Stimulated activated naive CD8-positive, alpha-beta T cell treated with anti-CD3 and anti-CD28 coated beads, Interleukin-15, amount 100 ng/mL, for 72 hours (primary cell): ENCODE measurements at regions not wholly inside any gene's neighbourhood (a gene's known extent, or its start where the extent isn't known, plus 50 kb on each side); places are given as distances from the start of the nearest gene placed in this dataset.

Experiments
- ATAC-seq: fragments of 150-1000 bp; cut with Tn5 transposase; 2 replicates; pipeline ENCODE4 v1.10.0; 2021; ENCODE audit warnings: mild to moderate bottlenecking, moderate library complexity
- DNase-seq, 2 donors: peaks; one replicate each; pipeline ENCODE4 v3.0.0; 2021 to 2022
- H3K27ac Mint-ChIP-seq, 2 donors: one replicate each; pipeline ENCODE4 v1.8.0; 2022; ENCODE audit warnings: mild to moderate bottlenecking in 2 of 2, mixed read lengths in 2 of 2, moderate library complexity in 2 of 2
- H3K27me3 Mint-ChIP-seq: one replicate; pipeline ENCODE4 v1.8.0; 2022; ENCODE audit warnings: mixed read lengths
- H3K4me1 Mint-ChIP-seq: one replicate; pipeline ENCODE4 v1.8.0; 2022; ENCODE audit warnings: mild to moderate bottlenecking, mixed read lengths
- H3K4me3 Mint-ChIP-seq, 2 donors: one replicate each; pipeline ENCODE4 v1.8.0; 2022; ENCODE audit warnings: mild to moderate bottlenecking in 2 of 2, mixed read lengths in 2 of 2, moderate library complexity in 1 of 2
- H3K9me3 Mint-ChIP-seq, 2 donors: one replicate each; pipeline ENCODE4 v1.8.0; 2022; ENCODE audit warnings: mixed read lengths in 2 of 2

- Mint-ChIP-seq H3K4me1 (no peaks in the 10 kb centered on the region), H3K27me3 (peaks cover 16% of the 10 kb centered on the region), H3K9me3 (no peaks in the 10 kb centered on the region), H3K4me3 (no peak overlapping the region), H3K27ac (no peak overlapping the region)
- DNase-seq (no peak), ATAC-seq (no peak)
These were observed 232.0 kb downstream of the SH3BP4 start for GRCh38 chr2:235183786-235184185.

GRCh38 chr2:235187806-235188205 is 236.0 kb downstream of the SH3BP4 start:
- H3K9me3 Mint-ChIP-seq = no peaks in the 10 kb centered on the region
- no peaks in the 10 kb centered on the region for H3K4me1 Mint-ChIP-seq
- no peak overlapping the region for H3K27ac Mint-ChIP-seq
- ATAC-seq (no peak), DNase-seq (no peak)
- H3K4me3 Mint-ChIP-seq = no peak overlapping the region
- peaks cover 25% of the 10 kb centered on the region for H3K27me3 Mint-ChIP-seq

- no peaks in the 10 kb centered on the region for H3K4me1 Mint-ChIP-seq
- peaks cover 25% of the 10 kb centered on the region for H3K27me3 Mint-ChIP-seq
- H3K27ac Mint-ChIP-seq = peak overlapping the region in 1 of 2 donors; percentile 0
- no peak overlapping the region for H3K4me3 Mint-ChIP-seq
- DNase-seq (no peak), ATAC-seq (no peak)
- no peaks in the 10 kb centered on the region for H3K9me3 Mint-ChIP-seq
These were observed 239.7 kb downstream of the SH3BP4 start for GRCh38 chr2:235191486-235191885.

- H3K4me3 Mint-ChIP-seq = no peak overlapping the region
- no peaks in the 10 kb centered on the region for H3K4me1 Mint-ChIP-seq
- H3K27me3 Mint-ChIP-seq = peaks cover 25% of the 10 kb centered on the region
- H3K27ac Mint-ChIP-seq = no peak overlapping the region
- DNase-seq (no peak), ATAC-seq (no peak)
- no peaks in the 10 kb centered on the region for H3K9me3 Mint-ChIP-seq
These were observed 240.2 kb downstream of the SH3BP4 start for GRCh38 chr2:235191978-235192377.

- Mint-ChIP-seq H3K9me3 (no peaks in the 10 kb centered on the region), H3K4me1 (no peaks in the 10 kb centered on the region), H3K4me3 (no peak overlapping the region), H3K27ac (no peak overlapping the region), H3K27me3 (peaks cover 18% of the 10 kb centered on the region)
- no peak for DNase-seq
- ATAC-seq = no peak
These were observed 242.5 kb downstream of the SH3BP4 start for GRCh38 chr2:235194351-235194750.

- H3K9me3 Mint-ChIP-seq = no peaks in the 10 kb centered on the region
- ATAC-seq (no peak), DNase-seq (no peak)
- peaks cover 18% of the 10 kb centered on the region for H3K27me3 Mint-ChIP-seq
- H3K4me3 Mint-ChIP-seq = no peak overlapping the region
- H3K27ac Mint-ChIP-seq = no peak overlapping the region
- H3K4me1 Mint-ChIP-seq = no peaks in the 10 kb centered on the region
These were observed 243.0 kb downstream of the SH3BP4 start for GRCh38 chr2:235194836-235195235.

GRCh38 chr2:235195921-235196320 is 244.1 kb downstream of the SH3BP4 start:
- ATAC-seq (no peak), DNase-seq (no peak)
- no peak overlapping the region for H3K4me3 Mint-ChIP-seq
- H3K27ac Mint-ChIP-seq = peak overlapping the region in 1 of 2 donors; percentile 14
- no peaks in the 10 kb centered on the region for H3K4me1 Mint-ChIP-seq
- H3K9me3 Mint-ChIP-seq = no peaks in the 10 kb centered on the region
- peaks cover 18% of the 10 kb centered on the region for H3K27me3 Mint-ChIP-seq

- Mint-ChIP-seq H3K27me3 (peaks cover 32% of the 10 kb centered on the region), H3K4me3 (no peak overlapping the region), H3K9me3 (no peaks in the 10 kb centered on the region), H3K4me1 (no peaks in the 10 kb centered on the region), H3K27ac (no peak overlapping the region)
- no peak for ATAC-seq
- DNase-seq = no peak
These were observed 247.3 kb downstream of the SH3BP4 start for GRCh38 chr2:235199128-235199527.

- no peak overlapping the region for H3K27ac Mint-ChIP-seq
- H3K27me3 Mint-ChIP-seq = peaks cover 32% of the 10 kb centered on the region
- DNase-seq (no peak), ATAC-seq (no peak)
- H3K4me3 Mint-ChIP-seq = no peak overlapping the region
- no peaks in the 10 kb centered on the region for H3K9me3 Mint-ChIP-seq
- H3K4me1 Mint-ChIP-seq = no peaks in the 10 kb centered on the region
These were observed 248.4 kb downstream of the SH3BP4 start for GRCh38 chr2:235200216-235200615.

- DNase-seq = no peak
- peaks cover 27% of the 10 kb centered on the region for H3K27me3 Mint-ChIP-seq
- H3K27ac Mint-ChIP-seq = no peak overlapping the region
- no peaks in the 10 kb centered on the region for H3K4me1 Mint-ChIP-seq
- no peak overlapping the region for H3K4me3 Mint-ChIP-seq
- ATAC-seq = no peak
- H3K9me3 Mint-ChIP-seq = no peaks in the 10 kb centered on the region
These were observed 249.9 kb downstream of the SH3BP4 start for GRCh38 chr2:235201756-235202155.

- H3K27me3 Mint-ChIP-seq = peaks cover 42% of the 10 kb centered on the region
- ATAC-seq = no peak
- H3K4me3 Mint-ChIP-seq = no peak overlapping the region
- no peak for DNase-seq
- no peak overlapping the region for H3K27ac Mint-ChIP-seq
- no peaks in the 10 kb centered on the region for H3K4me1 Mint-ChIP-seq
- H3K9me3 Mint-ChIP-seq = no peaks in the 10 kb centered on the region
These were observed 253.1 kb downstream of the SH3BP4 start for GRCh38 chr2:235204948-235205347.

- H3K9me3 Mint-ChIP-seq = no peaks in the 10 kb centered on the region
- no peak overlapping the region for H3K4me3 Mint-ChIP-seq
- no peak overlapping the region for H3K27ac Mint-ChIP-seq
- ATAC-seq = no peak
- DNase-seq = no peak
- peaks cover 40% of the 10 kb centered on the region for H3K27me3 Mint-ChIP-seq
- H3K4me1 Mint-ChIP-seq = no peaks in the 10 kb centered on the region
These were observed 254.6 kb downstream of the SH3BP4 start for GRCh38 chr2:235206399-235206798.

- Mint-ChIP-seq H3K4me1 (no peaks in the 10 kb centered on the region), H3K27me3 (peaks cover 33% of the 10 kb centered on the region), H3K27ac (no peak overlapping the region), H3K4me3 (no peak overlapping the region), H3K9me3 (no peaks in the 10 kb centered on the region)
- ATAC-seq (no peak), DNase-seq (no peak)
These were observed 255.3 kb downstream of the SH3BP4 start for GRCh38 chr2:235206980-235207579.

GRCh38 chr2:235211056-235211455 is 259.2 kb downstream of the SH3BP4 start:
- H3K4me1 Mint-ChIP-seq = no peaks in the 10 kb centered on the region
- H3K27me3 Mint-ChIP-seq = peaks cover 47% of the 10 kb centered on the region
- ATAC-seq (no peak), DNase-seq (no peak)
- H3K4me3 Mint-ChIP-seq = no peak overlapping the region
- no peaks in the 10 kb centered on the region for H3K9me3 Mint-ChIP-seq
- H3K27ac Mint-ChIP-seq = no peak overlapping the region

- H3K4me1 Mint-ChIP-seq = no peaks in the 10 kb centered on the region
- H3K9me3 Mint-ChIP-seq = no peaks in the 10 kb centered on the region
- ATAC-seq = no peak
- no peak for DNase-seq
- H3K27me3 Mint-ChIP-seq = peaks cover 45% of the 10 kb centered on the region
- H3K4me3 Mint-ChIP-seq = no peak overlapping the region
- H3K27ac Mint-ChIP-seq = no peak overlapping the region
These were observed 260.8 kb downstream of the SH3BP4 start for GRCh38 chr2:235212501-235213158.

GRCh38 chr2:235215248-235215647 is 263.4 kb downstream of the SH3BP4 start:
- no peak for DNase-seq
- no peak for ATAC-seq
- Mint-ChIP-seq H3K4me3 (no peak overlapping the region), H3K27me3 (peaks cover 55% of the 10 kb centered on the region), H3K27ac (no peak overlapping the region), H3K9me3 (no peaks in the 10 kb centered on the region), H3K4me1 (no peaks in the 10 kb centered on the region)

GRCh38 chr2:235216901-235217300 is 265.1 kb downstream of the SH3BP4 start:
- no peak for ATAC-seq
- DNase-seq = no peak
- no peak overlapping the region for H3K4me3 Mint-ChIP-seq
- no peaks in the 10 kb centered on the region for H3K4me1 Mint-ChIP-seq
- H3K27ac Mint-ChIP-seq = no peak overlapping the region
- peaks cover 59% of the 10 kb centered on the region for H3K27me3 Mint-ChIP-seq
- H3K9me3 Mint-ChIP-seq = no peaks in the 10 kb centered on the region
